WTC11 (cell line): ENCODE measurements at regions not wholly inside any gene's neighbourhood (a gene's known extent, or its start where the extent isn't known, plus 50 kb on each side); places are given as distances from the start of the nearest gene placed in this dataset.

ENCODE experiments used
- ATAC-seq: fragments of 200-7000 bp; cut with Tn5 transposase; 2 replicates; pipeline ENCODE4 v1.10.0; 2021; ENCODE audit warnings: mild to moderate bottlenecking, moderate library complexity
- CTCF ChIA-PET: fragments of 300-600 bp; sonication (Branson Sonifier 250); formaldehyde crosslinking; loops from one replicate; lab custom pipeline; 2021; ENCODE audit warnings: antibody characterized with exemption; lab: Charles Lee
- POLR2A ChIA-PET: fragments of 350-600 bp; sonication (Branson Sonifier 250); formaldehyde crosslinking; loops from one replicate; lab custom pipeline; 2021; ENCODE audit warnings: antibody characterized with exemption; lab: Charles Lee
- DNase-seq: peaks from one replicate; pipeline ENCODE4 v3.0.0; 2021; ENCODE audit warnings: low spot score
- H3K27ac Mint-ChIP-seq: 2 replicates; pipeline ENCODE4 v1.8.0; 2021; ENCODE audit warnings: mixed read lengths
- H3K27me3 Mint-ChIP-seq: 2 replicates; pipeline ENCODE4 v1.8.0; 2021; ENCODE audit warnings: low read depth, mild to moderate bottlenecking, moderate library complexity, mixed read lengths
- H3K36me3 Mint-ChIP-seq: 2 replicates; pipeline ENCODE4 v1.8.0; 2021; ENCODE audit warnings: mixed read lengths
- H3K4me1 Mint-ChIP-seq: 2 replicates; pipeline ENCODE4 v1.8.0; 2022; ENCODE audit warnings: mixed read lengths
- H3K4me3 Mint-ChIP-seq: 2 replicates; pipeline ENCODE4 v1.8.0; 2021; ENCODE audit warnings: mild to moderate bottlenecking, moderate library complexity, mixed read lengths
- H3K9me3 Mint-ChIP-seq: 2 replicates; pipeline ENCODE4 v1.8.0; 2021; ENCODE audit warnings: mixed read lengths
- AFF4 ChIP-seq: sonication (generic); formaldehyde crosslinking; IDR thresholded peaks from 2 replicates; pipeline ENCODE4 v1.8.1; 2023; ENCODE audit warnings: mild to moderate bottlenecking, missing genetic modification reagents, borderline replicate concordance
- ATF6 ChIP-seq: sonication (generic); formaldehyde crosslinking; IDR thresholded peaks from 2 replicates; pipeline ENCODE4 v1.8.1; 2023; ENCODE audit warnings: mild to moderate bottlenecking, missing genetic modification reagents
- EMX1 ChIP-seq: fragments of 250-450 bp; sonication (Bioruptor Pico); IDR thresholded peaks from 2 replicates; pipeline ENCODE4 v1.8.0; 2021; ENCODE audit warnings: mild to moderate bottlenecking
- FOXJ3 ChIP-seq: sonication (generic); formaldehyde crosslinking; IDR thresholded peaks from 2 replicates; pipeline ENCODE4 v1.9.0; 2021; ENCODE audit warnings: missing genetic modification reagents, mild to moderate bottlenecking, borderline replicate concordance
- GTF2I ChIP-seq: fragments of 250-450 bp; sonication (Bioruptor Pico); conservative IDR thresholded peaks from 2 replicates; pipeline ENCODE4 v1.4.0; 2021; ENCODE audit warnings: mild to moderate bottlenecking
- NFE2L1 ChIP-seq: sonication (generic); formaldehyde crosslinking; IDR thresholded peaks from 2 replicates; pipeline ENCODE4 v1.8.1; 2023; ENCODE audit warnings: missing genetic modification reagents
- NR1H2 ChIP-seq: sonication (generic); formaldehyde crosslinking; IDR thresholded peaks from 2 replicates; pipeline ENCODE4 v1.9.0; 2021; ENCODE audit warnings: mild to moderate bottlenecking, moderate library complexity, missing genetic modification reagents
- SMAD4 ChIP-seq: sonication (generic); formaldehyde crosslinking; IDR thresholded peaks from 2 replicates; pipeline ENCODE4 v1.8.0; 2022; ENCODE audit warnings: mild to moderate bottlenecking, missing genetic modification reagents
- SOX15 ChIP-seq: fragments of 250-450 bp; sonication (Bioruptor Pico); IDR thresholded peaks from 2 replicates; pipeline ENCODE4 v1.9.0; 2021; ENCODE audit warnings: mild to moderate bottlenecking
- STAT6 ChIP-seq: sonication (generic); formaldehyde crosslinking; conservative IDR thresholded peaks from 2 replicates; pipeline ENCODE4 v1.8.1; 2023; ENCODE audit warnings: mild to moderate bottlenecking, low read depth, missing genetic modification reagents, moderate library complexity
- ZBTB21 ChIP-seq: sonication (generic); formaldehyde crosslinking; IDR thresholded peaks from 2 replicates; pipeline ENCODE4 v1.8.1; 2023; ENCODE audit warnings: mild to moderate bottlenecking, missing genetic modification reagents, borderline replicate concordance
- TF ChIP-seq, protein P1 (sequence below): sonication (generic); formaldehyde crosslinking; IDR thresholded peaks from 2 replicates; pipeline ENCODE4 v1.8.0; 2022; ENCODE audit warnings: mild to moderate bottlenecking, missing genetic modification reagents
- TF ChIP-seq, protein P2 (sequence below): sonication (generic); formaldehyde crosslinking; IDR thresholded peaks from 2 replicates; pipeline ENCODE4 v1.8.0; 2023; ENCODE audit warnings: missing genetic modification reagents, mild to moderate bottlenecking, borderline replicate concordance

- no peak overlapping the region for H3K4me3 Mint-ChIP-seq
- ChIA-PET POLR2A (no interaction called here), CTCF (no interaction called here)
- no peak for TF ChIP-seq GTF2I
- TF ChIP-seq EMX1: no peak
- no peak for TF ChIP-seq SMAD4
- no peak for TF ChIP-seq AFF4 (CRISPR knock-in tag)
- TF ChIP-seq, protein P1, sequence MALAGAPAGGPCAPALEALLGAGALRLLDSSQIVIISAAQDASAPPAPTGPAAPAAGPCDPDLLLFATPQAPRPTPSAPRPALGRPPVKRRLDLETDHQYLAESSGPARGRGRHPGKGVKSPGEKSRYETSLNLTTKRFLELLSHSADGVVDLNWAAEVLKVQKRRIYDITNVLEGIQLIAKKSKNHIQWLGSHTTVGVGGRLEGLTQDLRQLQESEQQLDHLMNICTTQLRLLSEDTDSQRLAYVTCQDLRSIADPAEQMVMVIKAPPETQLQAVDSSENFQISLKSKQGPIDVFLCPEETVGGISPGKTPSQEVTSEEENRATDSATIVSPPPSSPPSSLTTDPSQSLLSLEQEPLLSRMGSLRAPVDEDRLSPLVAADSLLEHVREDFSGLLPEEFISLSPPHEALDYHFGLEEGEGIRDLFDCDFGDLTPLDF: no peak
- no peak for TF ChIP-seq SOX15
- no peak for TF ChIP-seq FOXJ3 (CRISPR knock-in tag)
- no peak for TF ChIP-seq ATF6 (CRISPR knock-in tag)
- TF ChIP-seq STAT6 (CRISPR knock-in tag): no peak
- no peak for TF ChIP-seq NR1H2
- TF ChIP-seq, protein P2, sequence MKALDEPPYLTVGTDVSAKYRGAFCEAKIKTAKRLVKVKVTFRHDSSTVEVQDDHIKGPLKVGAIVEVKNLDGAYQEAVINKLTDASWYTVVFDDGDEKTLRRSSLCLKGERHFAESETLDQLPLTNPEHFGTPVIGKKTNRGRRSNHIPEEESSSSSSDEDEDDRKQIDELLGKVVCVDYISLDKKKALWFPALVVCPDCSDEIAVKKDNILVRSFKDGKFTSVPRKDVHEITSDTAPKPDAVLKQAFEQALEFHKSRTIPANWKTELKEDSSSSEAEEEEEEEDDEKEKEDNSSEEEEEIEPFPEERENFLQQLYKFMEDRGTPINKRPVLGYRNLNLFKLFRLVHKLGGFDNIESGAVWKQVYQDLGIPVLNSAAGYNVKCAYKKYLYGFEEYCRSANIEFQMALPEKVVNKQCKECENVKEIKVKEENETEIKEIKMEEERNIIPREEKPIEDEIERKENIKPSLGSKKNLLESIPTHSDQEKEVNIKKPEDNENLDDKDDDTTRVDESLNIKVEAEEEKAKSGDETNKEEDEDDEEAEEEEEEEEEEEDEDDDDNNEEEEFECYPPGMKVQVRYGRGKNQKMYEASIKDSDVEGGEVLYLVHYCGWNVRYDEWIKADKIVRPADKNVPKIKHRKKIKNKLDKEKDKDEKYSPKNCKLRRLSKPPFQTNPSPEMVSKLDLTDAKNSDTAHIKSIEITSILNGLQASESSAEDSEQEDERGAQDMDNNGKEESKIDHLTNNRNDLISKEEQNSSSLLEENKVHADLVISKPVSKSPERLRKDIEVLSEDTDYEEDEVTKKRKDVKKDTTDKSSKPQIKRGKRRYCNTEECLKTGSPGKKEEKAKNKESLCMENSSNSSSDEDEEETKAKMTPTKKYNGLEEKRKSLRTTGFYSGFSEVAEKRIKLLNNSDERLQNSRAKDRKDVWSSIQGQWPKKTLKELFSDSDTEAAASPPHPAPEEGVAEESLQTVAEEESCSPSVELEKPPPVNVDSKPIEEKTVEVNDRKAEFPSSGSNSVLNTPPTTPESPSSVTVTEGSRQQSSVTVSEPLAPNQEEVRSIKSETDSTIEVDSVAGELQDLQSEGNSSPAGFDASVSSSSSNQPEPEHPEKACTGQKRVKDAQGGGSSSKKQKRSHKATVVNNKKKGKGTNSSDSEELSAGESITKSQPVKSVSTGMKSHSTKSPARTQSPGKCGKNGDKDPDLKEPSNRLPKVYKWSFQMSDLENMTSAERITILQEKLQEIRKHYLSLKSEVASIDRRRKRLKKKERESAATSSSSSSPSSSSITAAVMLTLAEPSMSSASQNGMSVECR (CRISPR knock-in tag): no peak
- TF ChIP-seq NFE2L1 (CRISPR knock-in tag): no peak
- TF ChIP-seq ZBTB21 (CRISPR knock-in tag): no peak
- H3K9me3 Mint-ChIP-seq: peaks cover 49% of the 10 kb centered on the region
- H3K4me1 Mint-ChIP-seq: no peaks in the 10 kb centered on the region
- ATAC-seq (no peak), DNase-seq (no peak)
- peaks cover 5% of the 10 kb centered on the region; the same call in 1 of the 2 replicates for H3K27me3 Mint-ChIP-seq
- no peak overlapping the region for H3K27ac Mint-ChIP-seq
- H3K36me3 Mint-ChIP-seq: peaks cover 60% of the 10 kb centered on the region
Measured at GRCh38 chr13:18947376-18947977, 234.1 kb downstream of the TUBA3C start.
